ENCODE measurements at regions not wholly inside any gene's neighbourhood (a gene's known extent, or its start where the extent isn't known, plus 50 kb on each side); places are given as distances from the start of the nearest gene placed in this dataset.

- no peaks in the 10 kb centered on the region for H3K36me3 ChIP-seq
- TF ChIP-seq, protein P1, sequence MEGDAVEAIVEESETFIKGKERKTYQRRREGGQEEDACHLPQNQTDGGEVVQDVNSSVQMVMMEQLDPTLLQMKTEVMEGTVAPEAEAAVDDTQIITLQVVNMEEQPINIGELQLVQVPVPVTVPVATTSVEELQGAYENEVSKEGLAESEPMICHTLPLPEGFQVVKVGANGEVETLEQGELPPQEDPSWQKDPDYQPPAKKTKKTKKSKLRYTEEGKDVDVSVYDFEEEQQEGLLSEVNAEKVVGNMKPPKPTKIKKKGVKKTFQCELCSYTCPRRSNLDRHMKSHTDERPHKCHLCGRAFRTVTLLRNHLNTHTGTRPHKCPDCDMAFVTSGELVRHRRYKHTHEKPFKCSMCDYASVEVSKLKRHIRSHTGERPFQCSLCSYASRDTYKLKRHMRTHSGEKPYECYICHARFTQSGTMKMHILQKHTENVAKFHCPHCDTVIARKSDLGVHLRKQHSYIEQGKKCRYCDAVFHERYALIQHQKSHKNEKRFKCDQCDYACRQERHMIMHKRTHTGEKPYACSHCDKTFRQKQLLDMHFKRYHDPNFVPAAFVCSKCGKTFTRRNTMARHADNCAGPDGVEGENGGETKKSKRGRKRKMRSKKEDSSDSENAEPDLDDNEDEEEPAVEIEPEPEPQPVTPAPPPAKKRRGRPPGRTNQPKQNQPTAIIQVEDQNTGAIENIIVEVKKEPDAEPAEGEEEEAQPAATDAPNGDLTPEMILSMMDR (IDR thresholded peaks at IDR 0.05), result no peak
- peaks cover 10% of the 10 kb centered on the region for H3K27me3 ChIP-seq
- no peaks in the 10 kb centered on the region for H3K4me1 ChIP-seq (ENCODE audit: control insufficient read depth in 1 of 2, insufficient read depth in 1 of 2, low read depth in 1 of 2, low read length in 1 of 2)
- no peak overlapping the region for H3K27ac ChIP-seq
- no peaks in the 10 kb centered on the region for H3K9me3 ChIP-seq
- H3K4me3 ChIP-seq (ENCODE audit: low read depth in 1 of 2, low read length in 1 of 2), result no peak overlapping the region
Measured at GRCh38 chr22:27568265-27568664, 233.3 kb downstream of the MN1 start.

- Histone ChIP-seq H3K9me3 (no peaks in the 10 kb centered on the region), H3K27me3 (peaks cover 17% of the 10 kb centered on the region), H3K4me3 (ENCODE audit: low read depth in 1 of 2, low read length in 1 of 2) (no peak overlapping the region), H3K4me1 (ENCODE audit: control insufficient read depth in 1 of 2, insufficient read depth in 1 of 2, low read depth in 1 of 2, low read length in 1 of 2) (no peaks in the 10 kb centered on the region), H3K27ac (no peak overlapping the region), H3K36me3 (no peaks in the 10 kb centered on the region)
- TF ChIP-seq, protein P1 (IDR thresholded peaks at IDR 0.05), result no peak
Measured at GRCh38 chr22:27571463-27572277, 229.9 kb downstream of the MN1 start.

- Histone ChIP-seq H3K27me3 (peaks cover 21% of the 10 kb centered on the region), H3K36me3 (no peaks in the 10 kb centered on the region), H3K4me3 (ENCODE audit: low read depth in 1 of 2, low read length in 1 of 2) (no peak overlapping the region), H3K9me3 (no peaks in the 10 kb centered on the region), H3K27ac (no peak overlapping the region), H3K4me1 (ENCODE audit: control insufficient read depth in 1 of 2, insufficient read depth in 1 of 2, low read depth in 1 of 2, low read length in 1 of 2) (no peaks in the 10 kb centered on the region)
- TF ChIP-seq, protein P1 (IDR thresholded peaks at IDR 0.05), result no peak
Measured at GRCh38 chr22:27572278-27572666, 229.3 kb downstream of the MN1 start.

- Histone ChIP-seq H3K4me3 (ENCODE audit: low read depth in 1 of 2, low read length in 1 of 2) (no peak overlapping the region), H3K27ac (no peak overlapping the region), H3K9me3 (no peaks in the 10 kb centered on the region), H3K4me1 (ENCODE audit: control insufficient read depth in 1 of 2, insufficient read depth in 1 of 2, low read depth in 1 of 2, low read length in 1 of 2) (no peaks in the 10 kb centered on the region), H3K36me3 (no peaks in the 10 kb centered on the region), H3K27me3 (peaks cover 21% of the 10 kb centered on the region)
- TF ChIP-seq, protein P1 (IDR thresholded peaks at IDR 0.05), result no peak
Measured at GRCh38 chr22:27573280-27574001, 228.1 kb downstream of the MN1 start.

- Histone ChIP-seq H3K36me3 (no peaks in the 10 kb centered on the region), H3K27me3 (peaks cover 21% of the 10 kb centered on the region)
- TF ChIP-seq, protein P1 (IDR thresholded peaks at IDR 0.05), result no peak
Measured at GRCh38 chr22:27574002-27574366, 227.6 kb downstream of the MN1 start.

More at GRCh38 chr22:27574002-27574366, 227.6 kb downstream of the MN1 start:
- no peaks in the 10 kb centered on the region for H3K4me1 ChIP-seq (ENCODE audit: control insufficient read depth in 1 of 2, insufficient read depth in 1 of 2, low read depth in 1 of 2, low read length in 1 of 2)
- H3K9me3 ChIP-seq, result no peaks in the 10 kb centered on the region
- H3K27ac ChIP-seq, result no peak overlapping the region
- H3K4me3 ChIP-seq (ENCODE audit: low read depth in 1 of 2, low read length in 1 of 2), result no peak overlapping the region
